NB4 (cell line): ENCODE measurements at regions not wholly inside any gene's neighbourhood (a gene's known extent, or its start where the extent isn't known, plus 50 kb on each side); places are given as distances from the start of the nearest gene placed in this dataset.

ENCODE experiments used
- MYC ChIP-seq: IDR thresholded peaks from 2 replicates; pipeline ENCODE4 v1.6.1; 2011; ENCODE audit warnings: low read depth, low read length
- TF ChIP-seq, protein P1 (sequence below): IDR thresholded peaks from one replicate; pipeline ENCODE4 v1.5.1; 2012; ENCODE audit warnings: low read depth, low read length
- TF ChIP-seq, protein P2 (sequence below): IDR thresholded peaks from 2 replicates; pipeline ENCODE4 v1.6.1; 2011; ENCODE audit warnings: low read depth, low read length

DNA sequence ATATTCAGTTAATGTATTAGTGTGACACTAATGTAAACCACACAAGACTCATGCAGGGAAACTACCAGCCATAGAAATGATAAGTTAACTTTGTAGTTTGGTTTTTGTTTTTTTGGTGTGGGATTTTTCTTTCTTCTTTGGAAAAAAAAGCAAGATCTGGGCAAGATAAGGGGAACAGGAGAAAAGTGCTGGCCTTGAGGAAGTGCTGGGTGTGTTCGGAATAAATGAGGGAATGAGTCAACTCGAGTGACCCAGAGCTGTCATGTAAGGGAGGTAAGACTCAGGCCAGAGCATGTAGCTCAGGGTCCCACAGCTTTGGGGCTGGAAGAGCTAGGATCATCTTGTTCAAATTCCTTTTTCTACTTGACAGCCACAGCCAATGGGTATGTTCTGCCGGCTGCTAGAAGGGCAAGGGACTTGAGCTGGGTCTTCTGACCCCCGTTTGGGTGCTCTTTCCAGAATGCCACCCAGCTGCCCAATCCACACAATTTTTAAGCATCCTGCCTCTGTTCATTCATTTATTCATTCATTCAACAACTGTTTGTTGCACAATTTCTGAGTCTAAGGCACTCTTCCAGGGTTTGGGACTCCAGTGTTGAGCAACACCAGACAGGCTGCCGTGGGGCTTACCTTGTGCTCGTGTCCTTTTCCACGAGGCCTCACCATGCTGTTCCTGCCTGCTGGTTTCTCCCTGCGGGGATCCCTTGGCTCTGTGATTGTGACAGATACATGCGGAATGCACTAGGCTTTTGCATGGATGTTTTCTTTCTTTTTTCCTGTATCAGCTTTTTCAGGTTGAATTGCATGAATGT is 54.5 kb downstream of the CLDN34 start:
- TF ChIP-seq, protein P1, sequence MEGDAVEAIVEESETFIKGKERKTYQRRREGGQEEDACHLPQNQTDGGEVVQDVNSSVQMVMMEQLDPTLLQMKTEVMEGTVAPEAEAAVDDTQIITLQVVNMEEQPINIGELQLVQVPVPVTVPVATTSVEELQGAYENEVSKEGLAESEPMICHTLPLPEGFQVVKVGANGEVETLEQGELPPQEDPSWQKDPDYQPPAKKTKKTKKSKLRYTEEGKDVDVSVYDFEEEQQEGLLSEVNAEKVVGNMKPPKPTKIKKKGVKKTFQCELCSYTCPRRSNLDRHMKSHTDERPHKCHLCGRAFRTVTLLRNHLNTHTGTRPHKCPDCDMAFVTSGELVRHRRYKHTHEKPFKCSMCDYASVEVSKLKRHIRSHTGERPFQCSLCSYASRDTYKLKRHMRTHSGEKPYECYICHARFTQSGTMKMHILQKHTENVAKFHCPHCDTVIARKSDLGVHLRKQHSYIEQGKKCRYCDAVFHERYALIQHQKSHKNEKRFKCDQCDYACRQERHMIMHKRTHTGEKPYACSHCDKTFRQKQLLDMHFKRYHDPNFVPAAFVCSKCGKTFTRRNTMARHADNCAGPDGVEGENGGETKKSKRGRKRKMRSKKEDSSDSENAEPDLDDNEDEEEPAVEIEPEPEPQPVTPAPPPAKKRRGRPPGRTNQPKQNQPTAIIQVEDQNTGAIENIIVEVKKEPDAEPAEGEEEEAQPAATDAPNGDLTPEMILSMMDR = no peak
- TF ChIP-seq MYC = no peak
- TF ChIP-seq, protein P2, sequence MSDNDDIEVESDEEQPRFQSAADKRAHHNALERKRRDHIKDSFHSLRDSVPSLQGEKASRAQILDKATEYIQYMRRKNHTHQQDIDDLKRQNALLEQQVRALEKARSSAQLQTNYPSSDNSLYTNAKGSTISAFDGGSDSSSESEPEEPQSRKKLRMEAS = no peak
